ENCODE measurements at regions not wholly inside any gene's neighbourhood (a gene's known extent, or its start where the extent isn't known, plus 50 kb on each side); places are given as distances from the start of the nearest gene placed in this dataset.

GRCh38 chr1:5297180-5297885, 642.9 kb downstream of the AJAP1 start:
- TF ChIP-seq CTCF (IDR thresholded peaks at IDR 0.05) (no peak), POLR2A (IDR thresholded peaks at IDR 0.05) (no peak)
